Adrenal gland (tissue), 5 donors: ENCODE measurements at regions not wholly inside any gene's neighbourhood (a gene's known extent, or its start where the extent isn't known, plus 50 kb on each side); places are given as distances from the start of the nearest gene placed in this dataset.

Source experiments
- POLR2A ChIP-seq, 2 donors: fragments of 450-650 bp; IDR thresholded peaks; one replicate each; pipeline ENCODE4 v1.6.1; 2017; ENCODE audit warnings: antibody characterized with exemption in 2 of 2, mild to moderate bottlenecking in 2 of 2, moderate library complexity in 1 of 2
- TF ChIP-seq, protein P1 (sequence below), 6 experiments: fragments of 450-650 bp in 4 of 6; fragments of 200-600 bp in 2 of 6; sonication (generic) in 1 of 6; IDR thresholded peaks; 1 replicate in 5 of 6; 2 replicates in 1 of 6; pipeline versions ENCODE4 v1.5.1 to v1.8.0; 2016 to 2021; ENCODE audit warnings: antibody characterized with exemption in 6 of 6, mild to moderate bottlenecking in 2 of 6, moderate library complexity in 1 of 6
- donor health status: DM: no; HTN: no; CAD: no.

DNA sequence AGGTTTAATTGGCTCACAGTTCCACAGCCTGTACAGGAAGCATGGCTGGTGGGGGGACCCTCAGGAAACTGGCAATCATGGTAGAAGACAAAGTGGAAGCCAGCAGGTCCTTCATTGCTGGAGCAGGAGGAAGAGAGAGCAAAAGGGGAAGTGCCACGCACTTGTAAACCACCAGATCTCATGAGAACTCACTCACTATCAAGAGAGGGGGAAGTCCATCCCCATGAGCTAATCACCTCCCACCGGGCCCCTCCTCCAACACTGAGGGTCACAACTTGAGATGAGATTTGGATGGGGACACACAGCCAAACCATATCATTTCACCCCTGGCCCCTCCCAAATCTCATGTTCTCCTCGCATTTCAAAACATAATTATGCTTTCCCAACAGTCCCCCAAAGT, 171.9 kb upstream of the CACNA2D1 start:
- TF ChIP-seq, protein P1, sequence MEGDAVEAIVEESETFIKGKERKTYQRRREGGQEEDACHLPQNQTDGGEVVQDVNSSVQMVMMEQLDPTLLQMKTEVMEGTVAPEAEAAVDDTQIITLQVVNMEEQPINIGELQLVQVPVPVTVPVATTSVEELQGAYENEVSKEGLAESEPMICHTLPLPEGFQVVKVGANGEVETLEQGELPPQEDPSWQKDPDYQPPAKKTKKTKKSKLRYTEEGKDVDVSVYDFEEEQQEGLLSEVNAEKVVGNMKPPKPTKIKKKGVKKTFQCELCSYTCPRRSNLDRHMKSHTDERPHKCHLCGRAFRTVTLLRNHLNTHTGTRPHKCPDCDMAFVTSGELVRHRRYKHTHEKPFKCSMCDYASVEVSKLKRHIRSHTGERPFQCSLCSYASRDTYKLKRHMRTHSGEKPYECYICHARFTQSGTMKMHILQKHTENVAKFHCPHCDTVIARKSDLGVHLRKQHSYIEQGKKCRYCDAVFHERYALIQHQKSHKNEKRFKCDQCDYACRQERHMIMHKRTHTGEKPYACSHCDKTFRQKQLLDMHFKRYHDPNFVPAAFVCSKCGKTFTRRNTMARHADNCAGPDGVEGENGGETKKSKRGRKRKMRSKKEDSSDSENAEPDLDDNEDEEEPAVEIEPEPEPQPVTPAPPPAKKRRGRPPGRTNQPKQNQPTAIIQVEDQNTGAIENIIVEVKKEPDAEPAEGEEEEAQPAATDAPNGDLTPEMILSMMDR (IDR thresholded peaks at IDR 0.05), result no peak
- no peak for TF ChIP-seq POLR2A (IDR thresholded peaks at IDR 0.05)
